ENCODE measurements at regions not wholly inside any gene's neighbourhood (a gene's known extent, or its start where the extent isn't known, plus 50 kb on each side); places are given as distances from the start of the nearest gene placed in this dataset.

- no peak for TF ChIP-seq CTCF (IDR thresholded peaks at IDR 0.05; ENCODE audit: insufficient read depth, low read length)
- TF ChIP-seq REST (IDR thresholded peaks at IDR 0.05; ENCODE audit: insufficient replicate concordance, low read depth) = no peak
- no peak for TF ChIP-seq SPI1 (IDR thresholded peaks at IDR 0.05; ENCODE audit: borderline replicate concordance, low read depth)
Measured at GRCh38 chrX:8048466-8048865, 121.3 kb upstream of the PNPLA4 start.

Data from HL-60 (cell line).